Fibroblast of lung (primary cell): ENCODE measurements at regions not wholly inside any gene's neighbourhood (a gene's known extent, or its start where the extent isn't known, plus 50 kb on each side); places are given as distances from the start of the nearest gene placed in this dataset.

Source experiments
- EZH2 ChIP-seq: IDR thresholded peaks from 2 replicates; pipeline ENCODE4 v1.5.1; 2012; ENCODE audit warnings: low read length, control low read depth, mild to moderate bottlenecking; ENCODE audit errors: missing control alignments
- TF ChIP-seq, protein P1 (sequence below), 2 donors: IDR thresholded peaks in 1 of 2; conservative IDR thresholded peaks in 1 of 2; 1 replicate in 1 of 2; 2 replicates in 1 of 2; pipeline ENCODE4 v1.5.1; 2011 to 2012; ENCODE audit warnings: low read length in 2 of 2, control low read depth in 1 of 2, inconsistent platforms in 1 of 2, low read depth in 1 of 2, mild to moderate bottlenecking in 1 of 2

DNA sequence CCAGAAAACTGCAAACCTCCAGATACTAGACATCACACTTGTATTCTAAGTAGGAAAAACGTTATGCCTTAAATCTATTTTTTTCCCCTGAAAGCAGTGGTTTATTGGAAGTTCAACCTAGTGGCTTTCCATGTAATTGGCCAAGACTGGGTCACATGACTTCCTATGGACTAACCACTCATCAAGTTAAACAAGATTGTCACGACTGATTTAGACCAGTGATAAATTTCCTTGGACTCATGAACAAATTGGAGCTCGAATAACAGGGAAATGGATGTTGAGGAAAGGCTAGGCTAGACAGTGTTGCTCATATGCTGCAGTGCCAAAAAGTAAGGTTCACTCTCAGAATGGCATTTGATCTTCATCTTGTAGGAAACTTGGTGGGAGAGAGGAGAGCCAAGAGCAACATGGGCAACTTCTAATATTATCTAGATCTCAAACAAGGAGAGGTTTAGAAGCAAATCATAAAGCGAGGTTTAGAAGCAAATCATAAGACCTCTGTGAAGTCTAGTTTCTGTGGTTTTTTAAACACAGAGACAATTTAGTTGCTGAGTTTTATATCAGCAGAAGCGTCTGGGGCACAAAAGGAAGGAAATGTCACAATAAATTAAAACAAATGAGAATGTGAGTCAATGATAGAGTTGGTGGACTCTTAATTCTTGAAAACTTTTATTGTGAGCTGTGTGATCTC lies 165.6 kb upstream of the BOD1L1 start:
- TF ChIP-seq, protein P1, sequence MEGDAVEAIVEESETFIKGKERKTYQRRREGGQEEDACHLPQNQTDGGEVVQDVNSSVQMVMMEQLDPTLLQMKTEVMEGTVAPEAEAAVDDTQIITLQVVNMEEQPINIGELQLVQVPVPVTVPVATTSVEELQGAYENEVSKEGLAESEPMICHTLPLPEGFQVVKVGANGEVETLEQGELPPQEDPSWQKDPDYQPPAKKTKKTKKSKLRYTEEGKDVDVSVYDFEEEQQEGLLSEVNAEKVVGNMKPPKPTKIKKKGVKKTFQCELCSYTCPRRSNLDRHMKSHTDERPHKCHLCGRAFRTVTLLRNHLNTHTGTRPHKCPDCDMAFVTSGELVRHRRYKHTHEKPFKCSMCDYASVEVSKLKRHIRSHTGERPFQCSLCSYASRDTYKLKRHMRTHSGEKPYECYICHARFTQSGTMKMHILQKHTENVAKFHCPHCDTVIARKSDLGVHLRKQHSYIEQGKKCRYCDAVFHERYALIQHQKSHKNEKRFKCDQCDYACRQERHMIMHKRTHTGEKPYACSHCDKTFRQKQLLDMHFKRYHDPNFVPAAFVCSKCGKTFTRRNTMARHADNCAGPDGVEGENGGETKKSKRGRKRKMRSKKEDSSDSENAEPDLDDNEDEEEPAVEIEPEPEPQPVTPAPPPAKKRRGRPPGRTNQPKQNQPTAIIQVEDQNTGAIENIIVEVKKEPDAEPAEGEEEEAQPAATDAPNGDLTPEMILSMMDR (conservative IDR thresholded peaks at IDR 0.05 in 1 of 2, IDR thresholded peaks at IDR 0.05 in 1 of 2; ENCODE audit: low read depth in 1 of 2, low read length in 2 of 2): no peak
- no peak for TF ChIP-seq EZH2
